ENCODE measurements at regions not wholly inside any gene's neighbourhood (a gene's known extent, or its start where the extent isn't known, plus 50 kb on each side); places are given as distances from the start of the nearest gene placed in this dataset.
A peak's percentile ranks its signal among the peaks of the same experiment; 100 is the strongest.

DNA sequence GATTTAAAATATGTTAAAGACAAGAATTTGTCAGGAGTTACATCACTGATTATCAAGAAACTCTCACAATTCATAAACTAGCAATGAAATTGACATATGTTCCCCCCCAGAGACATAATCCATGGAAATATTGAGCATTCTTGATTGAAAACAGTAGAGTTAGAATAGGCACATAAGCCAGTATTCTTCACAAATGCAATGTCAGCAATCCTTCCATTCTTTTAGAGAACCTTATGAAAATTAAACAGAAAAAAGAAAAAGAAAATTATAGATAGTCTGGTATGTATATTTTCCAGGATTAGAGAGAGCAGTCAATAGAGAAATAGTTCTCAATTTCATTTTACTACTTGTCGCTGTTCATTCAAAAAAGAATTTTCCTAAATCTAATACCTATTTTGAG is 458.4 kb downstream of the EFNB2 start:
- CTCF ChIA-PET = no interaction called here
- no peak overlapping the region for H3K27ac ChIP-seq (ENCODE audit: insufficient read depth, low read length)

More for the DNA sequence above, 458.4 kb downstream of the EFNB2 start:
- no peaks in the 10 kb centered on the region for H3K9me3 ChIP-seq (ENCODE audit: control insufficient read depth, insufficient read depth, low read length)
- no peak overlapping the region for H3K4me2 ChIP-seq (ENCODE audit: low read depth, low read length)
- no peak overlapping the region for H3K14ac ChIP-seq (replicated peaks; ENCODE audit: low read depth, low read length)
- H3K18ac ChIP-seq (ENCODE audit: low read depth, low read length) = no peak overlapping the region
- H4K8ac ChIP-seq (ENCODE audit: low read depth in 2 of 2, low read length in 2 of 2) = no peak overlapping the region
- H3K36me3 ChIP-seq (ENCODE audit: control insufficient read depth, insufficient read depth, low read length) = no peaks in the 10 kb centered on the region
- no peak overlapping the region for H2BK5ac ChIP-seq (ENCODE audit: low read depth, low read length, poor library complexity, severe bottlenecking)
- no peaks in the 10 kb centered on the region; the same call in 1 of the 2 replicates for H3K4me1 ChIP-seq (ENCODE audit: control insufficient read depth, insufficient read depth, low read length)
- no peak overlapping the region for H2AFZ ChIP-seq (replicated peaks; ENCODE audit: low read length, poor library complexity)
- TF ChIP-seq BHLHE40 (IDR thresholded peaks at IDR 0.05; ENCODE audit: low read depth, low read length) (no peak), MAFK (IDR thresholded peaks at IDR 0.05; ENCODE audit: low read depth, low read length) (peak; percentile 96)
- TF ChIP-seq, protein P1, sequence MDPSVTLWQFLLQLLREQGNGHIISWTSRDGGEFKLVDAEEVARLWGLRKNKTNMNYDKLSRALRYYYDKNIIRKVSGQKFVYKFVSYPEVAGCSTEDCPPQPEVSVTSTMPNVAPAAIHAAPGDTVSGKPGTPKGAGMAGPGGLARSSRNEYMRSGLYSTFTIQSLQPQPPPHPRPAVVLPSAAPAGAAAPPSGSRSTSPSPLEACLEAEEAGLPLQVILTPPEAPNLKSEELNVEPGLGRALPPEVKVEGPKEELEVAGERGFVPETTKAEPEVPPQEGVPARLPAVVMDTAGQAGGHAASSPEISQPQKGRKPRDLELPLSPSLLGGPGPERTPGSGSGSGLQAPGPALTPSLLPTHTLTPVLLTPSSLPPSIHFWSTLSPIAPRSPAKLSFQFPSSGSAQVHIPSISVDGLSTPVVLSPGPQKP (IDR thresholded peaks at IDR 0.05; ENCODE audit: borderline replicate concordance, low read depth, low read length) = no peak
- no peak overlapping the region for H2BK15ac ChIP-seq (ENCODE audit: low read depth, low read length)
- no peak overlapping the region for H3K9ac ChIP-seq (ENCODE audit: low read depth, low read length)
- in situ Hi-C loops (cut with MboI; ENCODE audit: low sequenced_read_pairs) = loop anchor here (25.0 kb wide), 1 partner anchor 435 kb away; no protein-coding TSS in a partner anchor
- ATAC-seq (ENCODE audit: low read depth) (no peak), DNase-seq (no peak)
- H3K79me1 ChIP-seq (ENCODE audit: low read depth in 1 of 2, low read length in 2 of 2) = no peaks in the 10 kb centered on the region
- no peak overlapping the region for H4K91ac ChIP-seq (ENCODE audit: insufficient read depth, low read depth, low read length)
- H3K4me3 ChIP-seq (ENCODE audit: insufficient read depth, low read depth, low read length) = no peak overlapping the region
- H2BK20ac ChIP-seq (ENCODE audit: low read depth, low read length) = no peak overlapping the region
- no peak overlapping the region for H2AK9ac ChIP-seq (replicated peaks; ENCODE audit: low read depth, low read length, poor library complexity)
- intact Hi-C loops (cut with micrococcal nuclease) = no loop called here
- H2BK120ac ChIP-seq (ENCODE audit: low read depth, low read length) = no peak overlapping the region
- H3K27me3 ChIP-seq (ENCODE audit: control insufficient read depth, insufficient read depth, low read length) = no peaks in the 10 kb centered on the region
- H4K5ac ChIP-seq (ENCODE audit: low read depth, low read length) = no peak overlapping the region
- H3K56ac ChIP-seq (ENCODE audit: extremely low read depth, insufficient read depth, low read length) = no peak overlapping the region
- no peak overlapping the region for H2AK5ac ChIP-seq (ENCODE audit: low read depth, low read length)
- BruUV-seq (replicated peaks) = no TSS peak
- dilution Hi-C loops (cut with HindIII; ENCODE audit: low sequenced_read_pairs, unreplicated experiment) = no loop called here
- no peaks in the 10 kb centered on the region for H4K20me1 ChIP-seq (ENCODE audit: insufficient read depth, low read length)
- WGBS, 2 experiments (ENCODE audit: extremely low coverage in 2 of 2, insufficient read length in 1 of 2) = no CpG with 5 or more reads among the region's 1 CpG
- no peak overlapping the region for H3K23ac ChIP-seq (ENCODE audit: low read depth, low read length)
- H3K4ac ChIP-seq (ENCODE audit: low read depth, low read length) = no peak overlapping the region
- H3K9me1 ChIP-seq (ENCODE audit: insufficient read depth, low read length) = no peaks in the 10 kb centered on the region
- POLR2A ChIA-PET (ENCODE audit: unreplicated experiment) = no interaction called here

All from IMR-90 (cell line).